Thoracic aorta (tissue), 2 donors: ENCODE measurements at regions not wholly inside any gene's neighbourhood (a gene's known extent, or its start where the extent isn't known, plus 50 kb on each side); places are given as distances from the start of the nearest gene placed in this dataset.

Experiments used
- ATAC-seq: fragments of 150-250 bp; one replicate; pipeline ENCODE4 v1.8.0; 2017; ENCODE audit warnings: low read depth; ENCODE audit not compliant: insufficient number of reproducible peaks, low FRiP score
- DNase-seq: peaks from one replicate; pipeline ENCODE4 v3.0.0-alpha.2; 2020; ENCODE audit warnings: low spot score
- H3K27ac ChIP-seq, 2 donors: fragments of 200-600 bp; sonication (generic); 1 replicate in 1 of 2; 2 replicates in 1 of 2; pipeline ENCODE4 v1.5.1; 2016; ENCODE audit warnings: mild to moderate bottlenecking in 2 of 2, moderate library complexity in 2 of 2
- H3K27me3 ChIP-seq: fragments of 200-600 bp; sonication (generic); replicated peaks from 2 replicates; pipeline ENCODE4 v1.6.0; 2016; ENCODE audit warnings: mild to moderate bottlenecking; ENCODE audit not compliant: insufficient read depth
- H3K36me3 ChIP-seq: fragments of 200-600 bp; sonication (generic); one replicate; pipeline ENCODE4 v1.5.1; 2016
- H3K4me1 ChIP-seq, 2 donors: fragments of 200-600 bp; sonication (generic); 1 replicate in 1 of 2; 2 replicates in 1 of 2; pipeline versions ENCODE4 v1.5.1 to v1.6.0; 2016; ENCODE audit warnings: low read depth in 2 of 2, mild to moderate bottlenecking in 1 of 2; ENCODE audit not compliant: control insufficient read depth in 1 of 2
- H3K4me3 ChIP-seq: fragments of 200-600 bp; sonication (generic); 2 replicates; pipeline ENCODE4 v1.5.1; 2016; ENCODE audit warnings: mild to moderate bottlenecking
- H3K9me3 ChIP-seq: fragments of 200-600 bp; sonication (generic); 2 replicates; pipeline ENCODE4 v1.5.1; 2016
- TF ChIP-seq, protein P1 (sequence below): fragments of 200-600 bp; sonication (generic); IDR thresholded peaks from one replicate; pipeline ENCODE4 v1.5.1; 2019; ENCODE audit warnings: antibody characterized with exemption

DNA sequence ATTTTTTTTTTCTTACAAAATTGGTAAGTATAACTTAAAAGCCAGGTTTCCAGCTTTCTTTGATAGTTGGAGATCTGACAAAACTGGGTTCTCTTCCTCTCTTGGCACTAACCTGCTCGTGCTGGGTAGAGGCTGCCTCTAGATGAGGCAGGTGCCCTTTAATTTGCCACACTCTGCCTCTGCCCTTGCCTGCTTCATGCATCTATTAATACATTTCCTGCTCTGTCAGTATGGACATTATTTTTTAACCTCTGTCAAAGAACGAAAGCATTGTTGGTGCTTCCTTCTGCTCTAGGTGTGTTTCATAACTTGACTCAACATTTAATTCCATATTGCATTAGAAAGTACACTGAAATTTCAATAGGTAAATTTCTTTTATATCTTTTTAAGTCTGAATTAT, 490.7 kb upstream of the ZEB2 start:
- DNase-seq: no peak
- Histone ChIP-seq H3K4me1 (peaks cover 17 to 36% of the 10 kb centered on the region in 2 donors), H3K4me3 (no peak overlapping the region), H3K9me3 (no peaks in the 10 kb centered on the region), H3K27me3 (no peaks in the 10 kb centered on the region), H3K36me3 (no peaks in the 10 kb centered on the region), H3K27ac (no peak overlapping the region)
- ATAC-seq: no peak
- TF ChIP-seq, protein P1, sequence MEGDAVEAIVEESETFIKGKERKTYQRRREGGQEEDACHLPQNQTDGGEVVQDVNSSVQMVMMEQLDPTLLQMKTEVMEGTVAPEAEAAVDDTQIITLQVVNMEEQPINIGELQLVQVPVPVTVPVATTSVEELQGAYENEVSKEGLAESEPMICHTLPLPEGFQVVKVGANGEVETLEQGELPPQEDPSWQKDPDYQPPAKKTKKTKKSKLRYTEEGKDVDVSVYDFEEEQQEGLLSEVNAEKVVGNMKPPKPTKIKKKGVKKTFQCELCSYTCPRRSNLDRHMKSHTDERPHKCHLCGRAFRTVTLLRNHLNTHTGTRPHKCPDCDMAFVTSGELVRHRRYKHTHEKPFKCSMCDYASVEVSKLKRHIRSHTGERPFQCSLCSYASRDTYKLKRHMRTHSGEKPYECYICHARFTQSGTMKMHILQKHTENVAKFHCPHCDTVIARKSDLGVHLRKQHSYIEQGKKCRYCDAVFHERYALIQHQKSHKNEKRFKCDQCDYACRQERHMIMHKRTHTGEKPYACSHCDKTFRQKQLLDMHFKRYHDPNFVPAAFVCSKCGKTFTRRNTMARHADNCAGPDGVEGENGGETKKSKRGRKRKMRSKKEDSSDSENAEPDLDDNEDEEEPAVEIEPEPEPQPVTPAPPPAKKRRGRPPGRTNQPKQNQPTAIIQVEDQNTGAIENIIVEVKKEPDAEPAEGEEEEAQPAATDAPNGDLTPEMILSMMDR: no peak

GRCh38 chr2:145007960-145008263, 488.0 kb upstream of the ZEB2 start:
- ATAC-seq: no peak
- Histone ChIP-seq H3K9me3 (no peaks in the 10 kb centered on the region), H3K4me3 (peak overlapping the region; percentile 58), H3K27ac (peak overlapping the region; percentile 79 to 84), H3K27me3 (no peaks in the 10 kb centered on the region), H3K4me1 (peaks cover 13 to 23% of the 10 kb centered on the region in 2 donors), H3K36me3 (no peaks in the 10 kb centered on the region)
- no peak for DNase-seq
- TF ChIP-seq, protein P1: no peak

- no peaks in the 10 kb centered on the region for H3K27me3 ChIP-seq
- ATAC-seq (peak; percentile 89), DNase-seq (peak; percentile 39)
- peak overlapping the region; percentile 58 for H3K4me3 ChIP-seq
- peak overlapping the region; percentile 79 to 84 for H3K27ac ChIP-seq
- H3K36me3 ChIP-seq: no peaks in the 10 kb centered on the region
- H3K4me1 ChIP-seq: peaks cover 11 to 17% of the 10 kb centered on the region in 2 donors
- no peaks in the 10 kb centered on the region for H3K9me3 ChIP-seq
- TF ChIP-seq, protein P1: no peak
Measured at GRCh38 chr2:145007093-145007959, 487.4 kb upstream of the ZEB2 start.

DNA sequence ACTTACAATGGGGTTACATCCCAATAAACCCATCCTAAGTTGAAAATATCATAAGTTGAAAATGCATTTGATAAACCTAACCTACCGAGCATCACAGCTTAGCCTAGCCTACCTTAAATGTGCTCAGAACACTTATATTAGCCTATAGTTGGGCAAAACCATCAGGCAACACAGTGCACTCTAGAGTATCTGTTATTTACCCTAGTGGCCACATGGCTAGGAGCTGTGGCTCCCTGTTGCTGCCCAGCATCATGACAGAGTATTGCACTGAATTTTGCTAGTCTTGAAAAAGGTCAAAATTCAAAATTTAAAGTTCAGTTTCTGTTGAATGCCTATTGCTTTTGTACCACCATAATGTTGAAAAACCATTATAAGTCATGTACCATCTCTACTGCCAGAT, 482.7 kb upstream of the ZEB2 start:
- TF ChIP-seq, protein P1: no peak
- Histone ChIP-seq H3K4me3 (no peak overlapping the region), H3K27ac (no peak overlapping the region), H3K27me3 (no peaks in the 10 kb centered on the region), H3K36me3 (no peaks in the 10 kb centered on the region), H3K4me1 (peaks cover 16 to 28% of the 10 kb centered on the region in 2 donors), H3K9me3 (no peaks in the 10 kb centered on the region)
- DNase-seq (no peak), ATAC-seq (no peak)

- TF ChIP-seq, protein P1: no peak
Measured at GRCh38 chr2:145000376-145000775, 480.5 kb upstream of the ZEB2 start.

More at GRCh38 chr2:145000376-145000775, 480.5 kb upstream of the ZEB2 start:
- no peaks in the 10 kb centered on the region for H3K27me3 ChIP-seq
- H3K27ac ChIP-seq: no peak overlapping the region
- no peaks in the 10 kb centered on the region for H3K9me3 ChIP-seq
- no peak for ATAC-seq
- no peak overlapping the region for H3K4me3 ChIP-seq
- no peak for DNase-seq
- peaks cover 15 to 43% of the 10 kb centered on the region in 2 donors for H3K4me1 ChIP-seq
- no peaks in the 10 kb centered on the region for H3K36me3 ChIP-seq
